Common myeloid progenitor, CD34-positive (primary cell): ENCODE measurements at regions not wholly inside any gene's neighbourhood (a gene's known extent, or its start where the extent isn't known, plus 50 kb on each side); places are given as distances from the start of the nearest gene placed in this dataset.
"Not testable (repeated sequence)": the region's sequence is repeated elsewhere in the genome, so short reads cannot be mapped to it uniquely, and the experiment has no call there.

Experiments used
- CTCF ChIA-PET: fragments of 350-600 bp; sonication (Branson Sonifier 250); formaldehyde crosslinking; loops from one replicate; lab custom pipeline; 2021; ENCODE audit warnings: antibody characterized with exemption; lab: Charles Lee
- POLR2A ChIA-PET: fragments of 350-600 bp; sonication (Branson Sonifier 250); formaldehyde crosslinking; loops from one replicate; lab custom pipeline; 2021; ENCODE audit warnings: antibody characterized with exemption; lab: Charles Lee
- DNase-seq, 3 donors: peaks; one replicate each; pipeline versions ENCODE4 v3.0.0 to v3.0.0-alpha.2; 2013
- H3K27ac ChIP-seq, 2 experiments: 1 replicate in 1 of 2; 2 replicates in 1 of 2; pipeline ENCODE4 v1.7.0; 2013; ENCODE audit warnings: inconsistent platforms in 2 of 2, low read length in 2 of 2, mild to moderate bottlenecking in 2 of 2, low read depth in 1 of 2, moderate library complexity in 1 of 2; ENCODE audit not compliant: severe bottlenecking in 2 of 2, insufficient read depth in 1 of 2, poor library complexity in 1 of 2
- H3K27me3 ChIP-seq, 5 experiments: replicated peaks in 2 of 5; 1 replicate in 3 of 5; 2 replicates in 2 of 5; pipeline versions ENCODE4 v1.6.1 to v1.7.0; 2013; ENCODE audit warnings: low read length in 4 of 5, mild to moderate bottlenecking in 2 of 5, moderate library complexity in 2 of 5, inconsistent platforms in 1 of 5; ENCODE audit not compliant: insufficient read depth in 5 of 5, control insufficient read depth in 4 of 5
- H3K36me3 ChIP-seq, 4 experiments: 1 replicate in 2 of 4; 2 replicates in 2 of 4; pipeline versions ENCODE4 v1.6.1 to v1.7.0; 2013; ENCODE audit warnings: low read length in 3 of 4, control low read depth in 1 of 4, mild to moderate bottlenecking in 1 of 4; ENCODE audit not compliant: control insufficient read depth in 4 of 4, insufficient read depth in 4 of 4
- H3K4me1 ChIP-seq, 4 experiments: 1 replicate in 3 of 4; 2 replicates in 1 of 4; pipeline versions ENCODE4 v1.6.1 to v1.7.1; 2013; ENCODE audit warnings: low read length in 3 of 4, mild to moderate bottlenecking in 3 of 4, control low read depth in 1 of 4, inconsistent platforms in 1 of 4, moderate library complexity in 1 of 4; ENCODE audit not compliant: control insufficient read depth in 4 of 4, insufficient read depth in 4 of 4; ENCODE audit errors: control extremely low read depth in 1 of 4
- H3K4me3 ChIP-seq, 7 experiments: 1 replicate in 4 of 7; 2 replicates in 3 of 7; pipeline versions ENCODE4 v1.5.1 to v1.7.0; 2013; ENCODE audit warnings: mild to moderate bottlenecking in 7 of 7, low read length in 6 of 7, moderate library complexity in 6 of 7, inconsistent platforms in 2 of 7, low read depth in 2 of 7, control low read depth in 1 of 7; ENCODE audit not compliant: insufficient read depth in 4 of 7, control insufficient read depth in 1 of 7; ENCODE audit errors: extremely low read depth in 1 of 7
- H3K9me3 ChIP-seq, 5 experiments: 1 replicate in 4 of 5; 2 replicates in 1 of 5; pipeline versions ENCODE4 v1.6.1 to v1.7.1; 2013; ENCODE audit warnings: low read length in 4 of 5, mild to moderate bottlenecking in 2 of 5, inconsistent platforms in 1 of 5, low read depth in 1 of 5, moderate library complexity in 1 of 5; ENCODE audit not compliant: control insufficient read depth in 4 of 5, insufficient read depth in 2 of 5; ENCODE audit errors: control extremely low read depth in 1 of 5
- WGBS: methylation state at CpG from one replicate; pipeline ENCODE4 v1.1.5; 2013; ENCODE audit not compliant: insufficient coverage; 5-methylcytosine and 5-hydroxymethylcytosine counted together

- 100% methylated on average over 2 of the region's 6 CpGs for WGBS
- POLR2A ChIA-PET, H3K9me3 ChIP-seq, H3K27ac ChIP-seq, H3K36me3 ChIP-seq, DNase-seq, H3K4me1 ChIP-seq, H3K4me3 ChIP-seq, H3K27me3 ChIP-seq: not testable (repeated sequence)
- CTCF ChIA-PET = interaction anchor here (0.9 kb wide), 1 partner anchor 14 kb away, joined by 3 read pairs; no protein-coding TSS in a partner anchor
These were observed 75.1 kb downstream of the KBTBD2 start for GRCh38 chr7:32816409-32816948.

DNA sequence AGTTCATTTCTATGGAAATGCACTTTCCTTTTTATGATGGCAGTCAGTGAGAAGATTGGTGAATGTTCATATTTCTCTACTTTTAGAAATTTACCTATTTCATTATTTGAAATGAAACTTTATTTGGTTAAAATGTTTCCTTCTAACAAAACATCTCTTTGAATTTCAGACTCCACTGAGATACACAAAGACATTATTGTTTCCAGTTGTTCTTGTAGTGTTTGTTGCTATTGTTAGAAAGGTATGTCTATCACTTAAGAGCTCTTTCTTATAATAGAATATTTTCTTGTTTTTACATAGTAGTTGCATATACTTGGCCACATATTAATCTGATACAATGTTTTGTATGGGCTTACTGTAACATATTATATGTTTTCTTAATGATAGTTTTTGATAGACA, 76.8 kb downstream of the KBTBD2 start:
- CTCF ChIA-PET, H3K36me3 ChIP-seq, DNase-seq, POLR2A ChIA-PET, H3K27ac ChIP-seq, H3K9me3 ChIP-seq, H3K4me3 ChIP-seq, H3K4me1 ChIP-seq, H3K27me3 ChIP-seq: not testable (repeated sequence)

DNA sequence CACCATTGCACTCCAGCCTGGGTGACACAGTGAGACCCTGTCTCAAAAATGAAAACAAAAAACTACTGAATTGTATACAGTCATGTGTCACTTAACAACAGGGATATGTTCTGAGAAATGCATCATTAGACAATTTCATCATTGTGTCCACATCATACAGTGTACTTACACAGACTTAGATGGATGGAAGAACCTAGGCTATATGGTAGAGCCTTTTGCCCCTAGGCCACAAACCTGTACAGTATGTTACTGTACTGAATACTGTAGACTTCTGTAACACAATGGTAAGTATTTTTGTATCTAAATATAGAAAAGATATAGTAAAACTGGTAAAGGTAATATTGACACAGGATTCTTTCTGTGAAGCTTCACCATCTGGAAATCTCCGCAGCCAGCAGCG, 81.7 kb downstream of the KBTBD2 start:
- H3K4me3 ChIP-seq = no peak overlapping the region
- no peaks in the 10 kb centered on the region for H3K27me3 ChIP-seq
- no peak for DNase-seq
- WGBS = 100% methylated on average over 2 of the region's 2 CpGs
- H3K36me3 ChIP-seq = no peaks in the 10 kb centered on the region
- H3K4me1 ChIP-seq = no peaks in the 10 kb centered on the region
- no peak overlapping the region for H3K27ac ChIP-seq
- H3K9me3 ChIP-seq = no peaks in the 10 kb centered on the region
- POLR2A ChIA-PET = interaction anchor here (0.6 kb wide), 1 partner anchor 136 kb away, joined by 3 read pairs; no protein-coding TSS in a partner anchor
- CTCF ChIA-PET = no interaction called here

DNA sequence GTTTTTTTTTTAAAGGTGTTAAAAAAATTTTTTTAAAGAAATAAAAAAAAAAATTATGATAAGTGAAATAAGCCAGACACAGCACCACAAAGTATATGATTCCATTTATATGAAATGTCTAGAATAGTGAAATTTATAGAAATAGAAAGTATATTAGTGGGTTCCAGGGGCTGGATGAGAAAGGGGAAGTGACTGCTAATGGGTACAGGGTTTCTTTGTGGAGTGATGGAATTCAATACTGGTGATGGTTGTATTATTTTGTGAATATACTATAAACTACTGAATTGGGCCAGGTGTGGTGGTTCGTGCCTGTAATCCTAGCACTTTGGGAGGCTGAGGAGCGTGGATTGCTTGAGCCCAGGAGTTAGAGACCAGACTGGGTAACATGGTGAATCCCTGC, 82.2 kb downstream of the KBTBD2 start:
- Histone ChIP-seq H3K9me3 (no peaks in the 10 kb centered on the region), H3K36me3 (no peaks in the 10 kb centered on the region), H3K4me1 (no peaks in the 10 kb centered on the region), H3K27ac (no peak overlapping the region), H3K27me3 (no peaks in the 10 kb centered on the region), H3K4me3 (no peak overlapping the region)
- WGBS = 100% methylated on average over 2 of the region's 2 CpGs
- DNase-seq = no peak
- POLR2A ChIA-PET = interaction anchor here (0.6 kb wide), 1 partner anchor 135 kb away, joined by 3 read pairs; no protein-coding TSS in a partner anchor
- CTCF ChIA-PET = no interaction called here

DNA sequence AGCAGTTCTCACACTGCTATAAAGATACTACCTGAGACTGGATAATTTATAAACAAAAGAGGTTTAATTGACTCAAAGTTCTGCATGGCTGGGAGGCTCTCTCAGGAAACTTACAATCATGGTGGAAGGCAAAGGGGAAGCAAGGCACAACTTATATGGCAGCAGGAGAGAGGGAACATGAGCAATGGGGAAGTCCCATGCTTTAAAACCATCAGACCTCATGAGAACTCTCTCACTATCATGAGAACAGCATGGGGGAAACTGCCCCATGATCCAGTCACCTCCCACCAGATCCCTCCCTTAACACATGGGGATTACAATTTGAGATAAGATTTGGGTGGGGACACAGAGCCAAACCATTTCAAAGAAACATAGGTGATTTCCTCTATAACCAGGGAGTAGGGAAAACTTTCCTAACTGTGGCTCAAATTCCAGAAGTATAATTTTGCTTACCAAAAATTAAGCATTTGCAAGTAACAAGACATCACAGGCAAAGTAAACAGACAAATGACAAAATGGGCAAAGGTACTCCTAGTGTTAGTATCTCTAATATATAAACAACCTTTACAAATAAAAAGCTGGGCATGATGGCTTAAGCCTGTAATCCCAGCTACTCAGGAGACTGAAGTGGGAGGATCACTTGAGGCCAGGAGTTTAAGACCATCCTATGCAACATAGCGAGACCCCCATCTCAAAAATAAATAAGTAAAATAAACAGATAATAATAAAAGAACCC, 88.0 kb downstream of the KBTBD2 start:
- WGBS = no CpG with 5 or more reads among the region's 1 CpG
- Histone ChIP-seq H3K27ac (no peak overlapping the region), H3K9me3 (peaks cover 0 to 15% (median 4%) of the 10 kb centered on the region in 5 experiments), H3K36me3 (no peaks in the 10 kb centered on the region), H3K4me3 (no peak overlapping the region), H3K27me3 (no peaks in the 10 kb centered on the region), H3K4me1 (peaks cover 0 to 2% (median 0%) of the 10 kb centered on the region in 4 experiments)
- CTCF ChIA-PET = no interaction called here
- DNase-seq = no peak
- POLR2A ChIA-PET = no interaction called here

GRCh38 chr7:32802305-32802910, 89.2 kb downstream of the KBTBD2 start:
- Histone ChIP-seq H3K27ac (no peak overlapping the region), H3K4me3 (no peak overlapping the region), H3K9me3 (peaks cover 0 to 15% (median 4%) of the 10 kb centered on the region in 5 experiments), H3K36me3 (no peaks in the 10 kb centered on the region), H3K27me3 (no peaks in the 10 kb centered on the region), H3K4me1 (peaks cover 0 to 2% (median 0%) of the 10 kb centered on the region in 4 experiments)
- ChIA-PET CTCF (interaction anchor here (0.9 to 4.9 kb wide), 5 partner anchors 15 to 306 kb away, joined by 3 to 38 read pairs (median 4); partner anchors contain the start of gene RP9), POLR2A (no interaction called here)
- no peak for DNase-seq
- 93% methylated on average over 3 of the region's 3 CpGs for WGBS

- H3K27ac ChIP-seq, H3K9me3 ChIP-seq, POLR2A ChIA-PET, CTCF ChIA-PET, DNase-seq, H3K4me3 ChIP-seq, H3K36me3 ChIP-seq, H3K27me3 ChIP-seq, H3K4me1 ChIP-seq: not testable (repeated sequence)
- no CpG with 5 or more reads among the region's 5 CpGs for WGBS
These were observed 98.5 kb downstream of the KBTBD2 start for GRCh38 chr7:32793053-32793452.
